Esophagus (tissue), 2 donors: ENCODE measurements at regions not wholly inside any gene's neighbourhood (a gene's known extent, or its start where the extent isn't known, plus 50 kb on each side); places are given as distances from the start of the nearest gene placed in this dataset.
A peak's percentile ranks its signal among the peaks of the same experiment; 100 is the strongest.

Source experiments
- H3K27ac ChIP-seq, 2 donors: one replicate each; pipeline ENCODE4 v1.5.1; 2013; ENCODE audit warnings: low read depth in 2 of 2, mild to moderate bottlenecking in 2 of 2, inconsistent platforms in 1 of 2, low read length in 1 of 2, moderate library complexity in 1 of 2
- H3K27me3 ChIP-seq, 2 donors: one replicate each; pipeline ENCODE4 v1.6.1; 2013; ENCODE audit warnings: low read length in 2 of 2, control low read depth in 1 of 2, mild to moderate bottlenecking in 1 of 2; ENCODE audit not compliant: insufficient read depth in 2 of 2, control insufficient read depth in 1 of 2
- H3K36me3 ChIP-seq, 2 donors: one replicate each; pipeline ENCODE4 v1.6.1; 2013; ENCODE audit warnings: low read length in 1 of 2; ENCODE audit not compliant: control insufficient read depth in 2 of 2, insufficient read depth in 2 of 2
- H3K4me1 ChIP-seq, 2 donors: one replicate each; pipeline ENCODE4 v1.6.1; 2013; ENCODE audit warnings: low read length in 1 of 2; ENCODE audit not compliant: control insufficient read depth in 2 of 2, insufficient read depth in 2 of 2
- H3K4me3 ChIP-seq, 2 donors: one replicate each; pipeline ENCODE4 v1.5.1; 2013; ENCODE audit warnings: low read length in 2 of 2, mild to moderate bottlenecking in 2 of 2, low read depth in 1 of 2, moderate library complexity in 1 of 2
- H3K9me3 ChIP-seq, 2 donors: one replicate each; pipeline ENCODE4 v1.6.1; 2013; ENCODE audit warnings: mild to moderate bottlenecking in 2 of 2, low read depth in 1 of 2, low read length in 1 of 2, moderate library complexity in 1 of 2; ENCODE audit not compliant: control insufficient read depth in 2 of 2, insufficient read depth in 1 of 2
- WGBS, 2 donors: extraction: QIAGEN DNeasy Blood & Tissue Kit; methylation state at CpG; one replicate each; pipeline ENCODE4 v1.1.7; 2013; 5-methylcytosine and 5-hydroxymethylcytosine counted together
- donor health status: healthy with polysubstance abuse.
- donor health status: Bipolar disorder and iron deficiency.

- no peak overlapping the region for H3K4me3 ChIP-seq
- H3K27me3 ChIP-seq = no peaks in the 10 kb centered on the region
- no peaks in the 10 kb centered on the region for H3K9me3 ChIP-seq
- H3K36me3 ChIP-seq = no peaks in the 10 kb centered on the region
- H3K4me1 ChIP-seq = no peaks in the 10 kb centered on the region
- H3K27ac ChIP-seq = no peak overlapping the region
- WGBS, 2 donors = 53 to 68% methylated on average over 7 of the region's 7 CpGs
Observed at GRCh38 chr13:95480791-95481780, 71.4 kb upstream of the CLDN10 start.

- no peaks in the 10 kb centered on the region for H3K4me1 ChIP-seq
- no peak overlapping the region for H3K27ac ChIP-seq
- no peaks in the 10 kb centered on the region for H3K36me3 ChIP-seq
- no peaks in the 10 kb centered on the region for H3K27me3 ChIP-seq
- no peaks in the 10 kb centered on the region for H3K9me3 ChIP-seq
- WGBS, 2 donors = 82 to 87% methylated on average over 1 of the region's 1 CpG
- no peak overlapping the region for H3K4me3 ChIP-seq
Observed at GRCh38 chr13:95484052-95484451, 68.5 kb upstream of the CLDN10 start.

GRCh38 chr13:95485045-95485517, 67.4 kb upstream of the CLDN10 start:
- H3K4me3 ChIP-seq = no peak overlapping the region
- H3K36me3 ChIP-seq = no peaks in the 10 kb centered on the region
- no peaks in the 10 kb centered on the region for H3K9me3 ChIP-seq
- WGBS, 2 donors = 56 to 81% methylated on average over 5 of the region's 5 CpGs
- H3K27me3 ChIP-seq = no peaks in the 10 kb centered on the region
- no peak overlapping the region for H3K27ac ChIP-seq
- H3K4me1 ChIP-seq = no peaks in the 10 kb centered on the region

- WGBS, 2 donors = 34 to 63% methylated on average over 3 of the region's 3 CpGs
- no peak overlapping the region for H3K27ac ChIP-seq
- no peaks in the 10 kb centered on the region for H3K36me3 ChIP-seq
- no peaks in the 10 kb centered on the region for H3K9me3 ChIP-seq
- H3K4me3 ChIP-seq = no peak overlapping the region
- H3K4me1 ChIP-seq = no peaks in the 10 kb centered on the region
- H3K27me3 ChIP-seq = no peaks in the 10 kb centered on the region
Observed at GRCh38 chr13:95485518-95486144, 66.9 kb upstream of the CLDN10 start.

- 64 to 66% methylated on average over 8 of the region's 8 CpGs for WGBS, 2 donors
- Histone ChIP-seq H3K27ac (peak overlapping the region; percentile 48 to 50), H3K4me1 (peaks cover 0 to 3% of the 10 kb centered on the region in 2 donors), H3K4me3 (no peak overlapping the region), H3K27me3 (no peaks in the 10 kb centered on the region), H3K36me3 (no peaks in the 10 kb centered on the region), H3K9me3 (peaks cover 0 to 7% of the 10 kb centered on the region in 2 donors)
Observed at GRCh38 chr13:95492044-95492801, 60.3 kb upstream of the CLDN10 start.

- WGBS, 2 donors = 47 to 48% methylated on average over 7 of the region's 7 CpGs
- H3K4me3 ChIP-seq = no peak overlapping the region
- no peaks in the 10 kb centered on the region for H3K27me3 ChIP-seq
- H3K36me3 ChIP-seq = no peaks in the 10 kb centered on the region
- H3K27ac ChIP-seq = no peak overlapping the region
- H3K4me1 ChIP-seq = peaks cover 0 to 5% of the 10 kb centered on the region in 2 donors
- peaks cover 0 to 7% of the 10 kb centered on the region in 2 donors for H3K9me3 ChIP-seq
Observed at GRCh38 chr13:95494082-95494681, 58.3 kb upstream of the CLDN10 start.

- Histone ChIP-seq H3K4me1 (peaks cover 0 to 8% of the 10 kb centered on the region in 2 donors), H3K27me3 (no peaks in the 10 kb centered on the region), H3K27ac (peak overlapping the region in 1 of 2 donors; percentile 6), H3K9me3 (peaks cover 4 to 7% of the 10 kb centered on the region in 2 donors), H3K36me3 (no peaks in the 10 kb centered on the region), H3K4me3 (no peak overlapping the region)
- WGBS, 2 donors = 76 to 80% methylated on average over 4 of the region's 4 CpGs
Observed at GRCh38 chr13:95496485-95496884, 56.0 kb upstream of the CLDN10 start.

GRCh38 chr13:95497381-95497807, 55.1 kb upstream of the CLDN10 start:
- Histone ChIP-seq H3K27me3 (no peaks in the 10 kb centered on the region), H3K27ac (peak overlapping the region; percentile 4 to 54), H3K4me3 (no peak overlapping the region), H3K9me3 (peaks cover 4% of the 10 kb centered on the region in 2 donors), H3K4me1 (peaks cover 0 to 8% of the 10 kb centered on the region in 2 donors), H3K36me3 (no peaks in the 10 kb centered on the region)
- whole genome bisulfite sequencing, 2 donors = 28 to 32% methylated on average over 3 of the region's 3 CpGs

GRCh38 chr13:95498886-95499285, 53.6 kb upstream of the CLDN10 start:
- WGBS, 2 donors = 62 to 80% methylated on average over 8 of the region's 8 CpGs
- H3K27me3 ChIP-seq = no peaks in the 10 kb centered on the region
- no peak overlapping the region for H3K27ac ChIP-seq
- H3K9me3 ChIP-seq = peaks cover 4% of the 10 kb centered on the region in 2 donors
- H3K4me3 ChIP-seq = no peak overlapping the region
- no peaks in the 10 kb centered on the region for H3K36me3 ChIP-seq
- H3K4me1 ChIP-seq = peaks cover 0 to 5% of the 10 kb centered on the region in 2 donors
